Bronchial epithelial cell (primary cell): ENCODE measurements at regions not wholly inside any gene's neighbourhood (a gene's known extent, or its start where the extent isn't known, plus 50 kb on each side); places are given as distances from the start of the nearest gene placed in this dataset.

ENCODE experiments used
- DNase-seq: peaks from one replicate; pipeline ENCODE4 v3.0.0-alpha.2; 2010; ENCODE audit warnings: low read depth
- FAIRE-seq: peaks from 2 replicates; lab custom pipeline; 2011; peaks lifted over from hg19 to GRCh38; lab: Jason Lieb, UNC
- H3K27me3 ChIP-seq: 2 replicates; pipeline ENCODE4 v1.5.1; 2011; ENCODE audit warnings: low read length; ENCODE audit not compliant: control insufficient read depth, insufficient read depth
- H3K36me3 ChIP-seq: 2 replicates; pipeline ENCODE4 v1.5.1; 2011; ENCODE audit warnings: low read length; ENCODE audit not compliant: control insufficient read depth, insufficient read depth
- H3K4me3 ChIP-seq: 2 replicates; pipeline ENCODE4 v1.5.1; 2011; ENCODE audit warnings: mild to moderate bottlenecking, low read depth, low read length, control low read depth
- TF ChIP-seq, protein P1 (sequence below): IDR thresholded peaks from 2 replicates; pipeline ENCODE4 v1.5.1; 2011; ENCODE audit warnings: mild to moderate bottlenecking, moderate library complexity, low read length, control low read depth, inconsistent platforms; ENCODE audit not compliant: insufficient read depth, severe bottlenecking

DNA sequence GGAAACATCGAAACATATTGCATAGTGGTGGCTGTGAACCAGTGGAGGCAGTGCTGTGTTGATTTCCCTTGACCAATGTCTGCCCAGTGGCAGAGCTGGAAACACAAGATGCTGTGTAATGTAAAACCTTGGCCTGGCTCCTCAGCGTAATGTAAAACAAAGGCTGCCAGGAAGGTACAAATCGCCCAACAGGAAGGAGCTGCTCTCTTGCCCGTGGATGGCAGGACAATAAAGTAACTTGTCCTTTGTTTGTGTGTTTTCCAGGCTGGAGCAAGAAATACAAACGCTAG, 143.4 kb downstream of the PALM2AKAP2 start:
- no peak for FAIRE-seq
- no peak overlapping the region for H3K4me3 ChIP-seq
- no peaks in the 10 kb centered on the region for H3K27me3 ChIP-seq
- TF ChIP-seq, protein P1, sequence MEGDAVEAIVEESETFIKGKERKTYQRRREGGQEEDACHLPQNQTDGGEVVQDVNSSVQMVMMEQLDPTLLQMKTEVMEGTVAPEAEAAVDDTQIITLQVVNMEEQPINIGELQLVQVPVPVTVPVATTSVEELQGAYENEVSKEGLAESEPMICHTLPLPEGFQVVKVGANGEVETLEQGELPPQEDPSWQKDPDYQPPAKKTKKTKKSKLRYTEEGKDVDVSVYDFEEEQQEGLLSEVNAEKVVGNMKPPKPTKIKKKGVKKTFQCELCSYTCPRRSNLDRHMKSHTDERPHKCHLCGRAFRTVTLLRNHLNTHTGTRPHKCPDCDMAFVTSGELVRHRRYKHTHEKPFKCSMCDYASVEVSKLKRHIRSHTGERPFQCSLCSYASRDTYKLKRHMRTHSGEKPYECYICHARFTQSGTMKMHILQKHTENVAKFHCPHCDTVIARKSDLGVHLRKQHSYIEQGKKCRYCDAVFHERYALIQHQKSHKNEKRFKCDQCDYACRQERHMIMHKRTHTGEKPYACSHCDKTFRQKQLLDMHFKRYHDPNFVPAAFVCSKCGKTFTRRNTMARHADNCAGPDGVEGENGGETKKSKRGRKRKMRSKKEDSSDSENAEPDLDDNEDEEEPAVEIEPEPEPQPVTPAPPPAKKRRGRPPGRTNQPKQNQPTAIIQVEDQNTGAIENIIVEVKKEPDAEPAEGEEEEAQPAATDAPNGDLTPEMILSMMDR: no peak
- DNase-seq: no peak
- H3K36me3 ChIP-seq: no peaks in the 10 kb centered on the region

DNA sequence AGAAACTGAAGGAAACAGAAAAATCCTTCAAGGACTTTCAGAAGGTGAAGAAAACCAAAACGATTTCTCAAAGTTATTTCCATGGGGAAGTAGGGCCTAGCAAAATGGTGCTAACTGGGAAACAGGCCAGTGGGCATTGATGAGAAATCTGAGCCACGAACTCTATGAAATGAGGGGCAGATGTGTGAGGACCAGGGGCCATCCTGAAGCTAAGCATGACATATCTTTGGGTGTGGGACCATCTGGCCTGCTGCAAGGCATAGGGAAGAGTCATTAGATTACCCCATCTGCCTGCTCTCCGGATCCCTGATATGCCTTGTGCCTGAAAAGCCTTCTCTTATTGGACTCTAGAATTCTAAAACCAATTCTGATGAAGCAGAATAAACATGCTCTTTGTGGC, 143.8 kb downstream of the PALM2AKAP2 start:
- DNase-seq: no peak
- TF ChIP-seq, protein P1: no peak
- no peak overlapping the region for H3K4me3 ChIP-seq
- H3K27me3 ChIP-seq: no peaks in the 10 kb centered on the region
- FAIRE-seq: no peak
- no peaks in the 10 kb centered on the region for H3K36me3 ChIP-seq

DNA sequence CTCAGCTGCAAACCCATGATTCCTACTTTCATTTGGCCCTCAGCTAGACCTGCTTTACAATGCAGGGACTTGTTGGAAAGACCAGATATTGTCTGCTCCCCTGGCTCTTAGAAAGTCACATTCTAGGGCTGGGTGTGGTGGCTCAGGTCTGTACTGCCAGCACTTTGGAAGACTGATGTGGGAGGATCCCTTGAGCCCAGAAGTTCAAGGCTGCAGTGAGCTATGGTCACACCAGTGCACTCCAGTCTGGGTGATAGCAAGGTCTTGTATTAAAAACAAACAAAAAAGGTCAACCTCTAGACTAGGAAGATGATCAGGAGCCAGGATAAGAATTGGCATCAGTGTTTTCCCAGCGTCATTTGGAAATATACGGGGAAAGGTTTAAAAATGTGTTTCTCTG, 145.8 kb downstream of the PALM2AKAP2 start:
- Histone ChIP-seq H3K36me3 (no peaks in the 10 kb centered on the region), H3K27me3 (no peaks in the 10 kb centered on the region), H3K4me3 (no peak overlapping the region)
- TF ChIP-seq, protein P1: no peak
- FAIRE-seq: no peak
- no peak for DNase-seq

DNA sequence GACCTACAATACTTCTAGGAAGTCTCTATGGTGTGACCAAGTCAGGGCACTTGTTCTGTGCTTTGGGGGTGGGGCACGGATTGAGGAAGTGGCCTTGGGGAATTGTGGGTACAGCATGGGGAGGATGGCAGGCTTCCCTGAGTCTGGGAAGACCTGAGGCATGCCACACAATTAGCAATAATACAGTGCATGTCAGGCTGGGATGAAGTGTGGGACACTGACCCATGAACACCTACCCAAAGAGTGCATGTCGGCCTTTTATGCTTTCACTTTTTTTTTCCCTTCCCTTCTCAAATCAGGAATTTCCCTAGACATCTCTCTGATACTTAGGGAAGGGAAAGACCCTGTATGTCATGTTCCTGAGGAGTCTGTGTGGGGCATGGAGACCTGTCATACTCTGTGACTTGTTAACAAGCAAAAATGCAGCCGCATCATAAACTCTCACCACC, 146.4 kb downstream of the PALM2AKAP2 start:
- no peak overlapping the region for H3K4me3 ChIP-seq
- no peak for FAIRE-seq
- H3K27me3 ChIP-seq: no peaks in the 10 kb centered on the region
- TF ChIP-seq, protein P1: no peak
- no peaks in the 10 kb centered on the region for H3K36me3 ChIP-seq
- no peak for DNase-seq

DNA sequence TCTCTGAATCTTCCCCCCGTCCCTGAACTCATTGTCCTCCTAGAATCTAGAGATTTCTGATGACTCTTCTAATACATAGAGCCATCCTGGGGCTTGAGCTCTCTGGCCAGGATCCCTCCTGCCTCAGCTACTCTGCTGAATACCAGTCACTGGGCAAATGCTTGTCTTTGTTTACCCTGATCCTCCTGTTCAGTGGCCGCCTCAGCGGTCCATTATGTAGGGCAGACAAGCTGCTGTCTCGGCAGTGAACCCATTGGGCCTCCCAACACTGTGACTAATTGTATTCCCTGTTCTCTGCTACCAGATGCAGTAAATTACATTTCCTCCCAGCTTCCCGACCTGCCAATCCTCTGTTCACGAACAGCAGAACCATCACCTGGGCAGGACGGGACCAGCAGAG, 151.6 kb downstream of the PALM2AKAP2 start:
- Histone ChIP-seq H3K4me3 (no peak overlapping the region), H3K27me3 (no peaks in the 10 kb centered on the region), H3K36me3 (no peaks in the 10 kb centered on the region)
- TF ChIP-seq, protein P1: no peak
- FAIRE-seq (no peak), DNase-seq (no peak)

DNA sequence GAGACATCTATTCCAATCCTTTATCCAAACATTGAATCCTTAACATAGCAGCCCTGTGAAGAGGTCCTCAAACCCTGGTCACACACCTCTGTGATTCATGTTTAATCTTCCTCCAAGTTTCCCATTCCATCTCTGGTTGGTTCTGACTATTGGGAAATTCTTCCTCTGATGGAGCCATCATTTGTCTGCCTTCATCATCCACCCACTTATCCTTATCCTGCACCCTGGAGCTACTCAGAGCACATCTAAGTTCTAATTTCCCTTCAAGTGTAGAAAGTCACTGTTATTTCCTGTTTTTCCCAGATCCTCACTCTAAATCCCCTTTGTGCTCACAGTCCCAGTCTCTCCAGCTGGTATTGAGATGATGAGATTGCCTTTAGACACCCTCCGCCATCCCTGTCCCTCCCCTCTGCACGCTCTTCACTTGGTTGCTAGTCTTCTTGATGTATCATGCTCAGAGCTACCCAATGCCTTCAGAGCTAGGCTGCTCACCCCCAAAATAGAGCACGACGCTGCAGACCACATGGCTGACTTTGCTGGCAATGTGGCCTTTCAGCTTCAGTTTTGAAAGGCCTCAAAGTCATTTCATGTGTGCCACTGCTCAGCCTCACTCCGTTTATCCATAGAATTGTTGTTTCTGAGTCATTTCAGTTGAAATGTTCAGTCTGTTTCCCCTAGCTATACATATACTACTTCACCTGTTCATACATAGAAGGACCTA, 154.3 kb downstream of the PALM2AKAP2 start:
- no peak overlapping the region for H3K4me3 ChIP-seq
- no peaks in the 10 kb centered on the region for H3K36me3 ChIP-seq
- FAIRE-seq (peak; percentile 36), DNase-seq (no peak)
- TF ChIP-seq, protein P1: no peak
- H3K27me3 ChIP-seq: no peaks in the 10 kb centered on the region
